OCI-M1 (cell line): ENCODE measurements at regions not wholly inside any gene's neighbourhood (a gene's known extent, or its start where the extent isn't known, plus 50 kb on each side); places are given as distances from the start of the nearest gene placed in this dataset.
"Not testable (repeated sequence)": the region's sequence is repeated elsewhere in the genome, so short reads cannot be mapped to it uniquely, and the experiment has no call there.

Experiments used
- DNase-seq: peaks from one replicate; lab custom pipeline; 2025; lab: John Stamatoyannopoulos, UW

- DNase-seq, result no peak
These were observed 124.7 kb upstream of the TMEM164 start for GRCh38 chrX:109878236-109878635.

- DNase-seq, result no peak
These were observed 122.9 kb upstream of the TMEM164 start for GRCh38 chrX:109879991-109880390.

GRCh38 chrX:109880629-109881028 is 122.3 kb upstream of the TMEM164 start:
- peak; percentile 25 for DNase-seq

DNA sequence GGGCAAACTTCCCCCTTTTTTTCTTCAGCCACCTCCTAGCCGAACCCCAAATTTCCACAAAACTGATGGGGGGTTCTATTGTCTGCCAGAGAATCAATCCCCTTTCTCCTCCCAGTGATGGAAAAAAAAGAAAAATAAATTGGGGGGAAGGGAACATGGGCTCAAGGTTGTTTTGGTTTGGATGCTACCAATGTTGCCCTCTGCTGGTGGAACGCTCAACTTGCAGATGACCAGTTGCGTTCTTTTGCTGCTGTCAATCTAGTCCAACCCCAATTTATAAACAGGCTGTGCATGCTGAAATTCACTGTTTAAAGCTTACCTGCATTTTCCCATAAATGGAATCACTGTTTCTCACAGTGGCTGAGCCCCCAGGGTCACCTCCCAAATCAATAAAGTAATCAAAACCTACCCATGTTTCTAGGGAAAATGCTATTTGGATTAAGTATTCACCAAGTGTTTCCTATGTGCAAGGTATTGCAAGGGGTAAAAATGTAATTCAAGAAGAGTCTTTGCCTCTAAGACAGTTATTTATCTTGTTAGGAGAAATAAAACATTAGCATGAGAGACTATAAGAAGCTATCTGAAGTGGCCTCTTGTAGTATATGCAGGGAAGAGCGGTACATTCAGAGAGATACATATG is 116.7 kb upstream of the TMEM164 start:
- DNase-seq, result peak; percentile 73

GRCh38 chrX:109889289-109890006 is 113.5 kb upstream of the TMEM164 start:
- DNase-seq, result peak; percentile 84

- no peak for DNase-seq
These were observed 112.6 kb upstream of the TMEM164 start for GRCh38 chrX:109890300-109890699.

DNA sequence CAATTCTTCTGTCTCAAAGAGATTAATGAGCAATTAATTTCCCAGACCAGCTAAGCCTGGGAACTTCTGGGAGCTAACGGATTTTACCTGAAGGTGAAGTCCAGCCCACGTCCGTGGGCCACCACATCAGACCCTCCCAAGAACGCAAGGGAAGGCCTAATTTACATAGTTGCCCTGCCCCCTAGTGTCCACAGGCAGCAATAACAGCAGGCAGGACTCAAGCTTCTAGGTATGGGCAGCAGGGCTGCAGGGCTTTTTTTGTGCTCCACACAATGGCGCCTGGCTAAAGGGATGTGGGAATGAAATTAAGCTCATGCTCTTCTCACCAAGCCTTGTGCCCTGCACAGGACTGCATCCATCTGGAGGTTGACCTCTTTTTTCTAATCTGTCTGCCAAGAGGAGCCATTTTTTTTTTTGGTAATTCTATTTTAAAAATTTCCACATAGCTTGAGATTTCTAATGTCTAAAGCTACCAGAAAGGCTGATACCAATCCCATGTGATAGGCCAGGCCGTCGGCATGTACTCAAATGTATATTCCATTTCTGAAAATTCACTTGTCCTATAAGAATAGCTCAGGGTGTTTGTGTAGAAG is 111.9 kb upstream of the TMEM164 start:
- peak; percentile 85 for DNase-seq

DNA sequence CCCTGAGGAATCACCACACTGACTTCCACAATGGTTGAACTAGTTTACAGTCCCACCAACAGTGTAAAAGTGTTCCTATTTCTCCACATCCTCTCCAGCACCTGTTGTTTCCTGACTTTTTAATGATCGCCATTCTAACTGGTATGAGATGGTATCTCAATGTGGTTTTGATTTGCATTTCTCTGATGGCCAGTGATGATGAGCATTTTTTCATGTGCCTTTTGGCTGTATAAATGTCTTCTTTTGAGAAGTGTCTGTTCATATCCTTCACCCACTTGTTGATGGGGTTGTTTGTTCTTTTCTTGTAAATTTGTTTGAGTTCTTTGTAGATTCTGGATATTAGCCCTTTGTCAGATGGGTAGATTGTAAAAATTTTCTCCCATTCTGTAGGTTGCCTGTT is 106.9 kb upstream of the TMEM164 start:
- not testable (repeated sequence) for DNase-seq

GRCh38 chrX:109902665-109903064 is 100.2 kb upstream of the TMEM164 start:
- DNase-seq, result no peak

DNA sequence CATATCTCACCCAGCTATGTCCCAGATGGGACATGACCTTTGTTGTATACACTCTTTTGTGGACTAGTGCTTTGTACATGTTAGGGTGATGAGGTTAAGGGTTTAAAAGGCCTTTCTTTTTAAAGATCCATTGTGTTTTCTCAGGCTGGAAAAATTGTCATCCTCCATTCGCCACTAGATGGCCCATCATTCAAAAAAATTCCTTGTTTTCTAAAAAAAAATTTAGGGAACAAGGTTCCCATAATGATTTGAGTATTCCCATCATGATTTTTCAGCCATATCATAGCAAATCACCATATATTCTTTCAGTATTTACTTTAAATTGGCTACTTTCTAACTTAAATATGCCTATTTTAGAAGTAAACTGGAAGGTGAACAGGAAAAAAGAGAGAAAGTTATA is 91.9 kb upstream of the TMEM164 start:
- DNase-seq, result peak; percentile 33

- not testable (repeated sequence) for DNase-seq
These were observed 89.9 kb upstream of the TMEM164 start for GRCh38 chrX:109912993-109913392.

GRCh38 chrX:109914114-109914849 is 88.6 kb upstream of the TMEM164 start:
- DNase-seq, result no peak

- DNase-seq, result no peak
These were observed 84.2 kb upstream of the TMEM164 start for GRCh38 chrX:109918753-109919152.

- DNase-seq, result peak; percentile 30
These were observed 82.6 kb upstream of the TMEM164 start for GRCh38 chrX:109920325-109920724.

- no peak for DNase-seq
These were observed 82.0 kb upstream of the TMEM164 start for GRCh38 chrX:109920868-109921267.

DNA sequence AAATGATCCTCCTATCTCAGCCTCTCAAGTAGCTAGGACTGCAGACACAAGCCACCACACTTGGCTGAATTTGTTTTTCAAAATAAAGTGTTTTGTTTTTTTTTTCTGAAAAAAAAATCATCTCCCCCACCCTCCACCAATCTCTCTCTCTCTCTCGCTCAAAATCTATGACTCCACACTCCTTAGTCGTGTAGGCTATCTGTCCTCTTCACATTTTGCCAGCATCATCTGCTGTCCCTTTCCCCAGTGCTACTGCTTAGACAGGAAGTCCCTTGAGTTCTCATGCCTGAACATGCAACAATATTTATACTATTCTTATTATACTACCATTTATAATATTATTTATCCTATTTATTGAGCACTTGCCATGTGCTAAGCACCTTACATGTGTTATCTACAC is 80.7 kb upstream of the TMEM164 start:
- no peak for DNase-seq

DNA sequence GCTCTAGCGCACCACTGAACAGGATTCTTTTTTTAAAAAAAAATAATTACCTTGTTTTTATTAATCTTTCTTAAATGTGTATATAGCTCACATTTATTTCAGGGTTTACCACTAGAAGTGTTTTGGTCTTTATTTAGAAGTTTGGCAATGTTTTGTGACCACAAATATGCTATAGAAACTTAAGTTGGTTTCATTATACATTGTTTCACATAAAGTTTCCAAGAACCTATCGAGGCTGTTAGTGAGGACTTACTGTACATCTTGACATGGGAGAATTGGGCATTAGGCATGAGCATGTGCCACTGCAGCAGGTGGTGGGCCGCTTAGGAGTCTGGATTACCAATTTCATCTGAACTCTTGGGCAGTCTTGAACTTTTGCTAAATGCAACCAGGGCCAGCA is 77.9 kb upstream of the TMEM164 start:
- DNase-seq, result not testable (repeated sequence)

- no peak for DNase-seq
These were observed 77.3 kb upstream of the TMEM164 start for GRCh38 chrX:109925656-109926055.

- no peak for DNase-seq
These were observed 76.8 kb upstream of the TMEM164 start for GRCh38 chrX:109926118-109926517.

GRCh38 chrX:109926743-109927662 is 75.9 kb upstream of the TMEM164 start:
- DNase-seq, result peak; percentile 42

DNA sequence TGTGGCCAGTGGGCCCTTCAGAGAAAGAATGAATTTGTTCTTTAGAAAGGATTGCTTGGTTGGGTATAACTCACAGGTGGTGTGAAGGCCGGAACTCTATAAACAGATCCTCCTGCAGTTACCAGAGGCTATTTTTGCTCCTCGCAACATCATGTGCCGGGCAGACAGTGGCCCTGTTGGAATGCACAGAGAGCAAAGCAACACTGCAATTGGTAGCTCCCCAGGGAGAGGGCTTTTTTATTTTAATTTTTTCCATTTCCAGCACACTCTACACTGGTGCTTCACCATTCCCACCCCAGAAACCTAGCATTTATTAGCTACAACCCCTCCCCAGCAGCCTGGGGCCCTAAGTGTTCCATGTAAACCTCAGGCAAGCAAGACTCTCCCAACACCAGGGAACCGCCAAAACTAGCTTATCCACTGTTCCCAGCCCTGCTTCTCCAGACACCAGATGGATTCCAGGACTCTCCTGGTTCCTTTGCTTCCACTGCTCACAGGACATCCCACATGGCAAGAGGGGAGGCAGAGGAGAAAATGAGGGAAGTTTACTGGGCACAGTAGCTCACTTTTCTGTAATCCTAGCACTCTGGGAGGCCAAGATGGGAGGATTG is 75.1 kb upstream of the TMEM164 start:
- DNase-seq, result no peak
